ENCODE measurements at regions not wholly inside any gene's neighbourhood (a gene's known extent, or its start where the extent isn't known, plus 50 kb on each side); places are given as distances from the start of the nearest gene placed in this dataset.

- no peak for TF ChIP-seq EP300 (IDR thresholded peaks at IDR 0.05; ENCODE audit: low read depth)
- TF ChIP-seq, protein P1, sequence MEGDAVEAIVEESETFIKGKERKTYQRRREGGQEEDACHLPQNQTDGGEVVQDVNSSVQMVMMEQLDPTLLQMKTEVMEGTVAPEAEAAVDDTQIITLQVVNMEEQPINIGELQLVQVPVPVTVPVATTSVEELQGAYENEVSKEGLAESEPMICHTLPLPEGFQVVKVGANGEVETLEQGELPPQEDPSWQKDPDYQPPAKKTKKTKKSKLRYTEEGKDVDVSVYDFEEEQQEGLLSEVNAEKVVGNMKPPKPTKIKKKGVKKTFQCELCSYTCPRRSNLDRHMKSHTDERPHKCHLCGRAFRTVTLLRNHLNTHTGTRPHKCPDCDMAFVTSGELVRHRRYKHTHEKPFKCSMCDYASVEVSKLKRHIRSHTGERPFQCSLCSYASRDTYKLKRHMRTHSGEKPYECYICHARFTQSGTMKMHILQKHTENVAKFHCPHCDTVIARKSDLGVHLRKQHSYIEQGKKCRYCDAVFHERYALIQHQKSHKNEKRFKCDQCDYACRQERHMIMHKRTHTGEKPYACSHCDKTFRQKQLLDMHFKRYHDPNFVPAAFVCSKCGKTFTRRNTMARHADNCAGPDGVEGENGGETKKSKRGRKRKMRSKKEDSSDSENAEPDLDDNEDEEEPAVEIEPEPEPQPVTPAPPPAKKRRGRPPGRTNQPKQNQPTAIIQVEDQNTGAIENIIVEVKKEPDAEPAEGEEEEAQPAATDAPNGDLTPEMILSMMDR (IDR thresholded peaks at IDR 0.05), result no peak
Observed at GRCh38 chr4:10784621-10785020, 100.1 kb upstream of the CLNK start.
